ENCODE measurements at regions not wholly inside any gene's neighbourhood (a gene's known extent, or its start where the extent isn't known, plus 50 kb on each side); places are given as distances from the start of the nearest gene placed in this dataset.

GRCh38 chr9:99357575-99357974, 135.5 kb downstream of the SEC61B start:
- TF ChIP-seq CTCF (IDR thresholded peaks at IDR 0.05; ENCODE audit: low read length) (no peak), EZH2 (IDR thresholded peaks at IDR 0.05; ENCODE audit: borderline replicate concordance, low read length) (no peak)
